Stimulated activated CD4-positive, alpha-beta T cell treated with anti-CD3 and anti-CD28 coated beads, Interleukin-12 subunit alpha, Interleukin-12 subunit beta, amount 100 ng/mL, for 24 hours (primary cell): ENCODE measurements at regions not wholly inside any gene's neighbourhood (a gene's known extent, or its start where the extent isn't known, plus 50 kb on each side); places are given as distances from the start of the nearest gene placed in this dataset.
"Not testable (repeated sequence)": the region's sequence is repeated elsewhere in the genome, so short reads cannot be mapped to it uniquely, and the experiment has no call there.

Source experiments
- DNase-seq, 2 experiments: peaks; one replicate each; pipeline ENCODE4 v3.0.0-alpha.2; 2020; ENCODE audit warnings: low read depth in 2 of 2

GRCh38 chr18:27579364-27579763, 394.3 kb upstream of the CHST9 start:
- no peak for DNase-seq

GRCh38 chr18:27577752-27578151, 392.6 kb upstream of the CHST9 start:
- no peak for DNase-seq

- DNase-seq = no peak
These were observed 392.2 kb upstream of the CHST9 start for GRCh38 chr18:27577265-27577664.

- no peak for DNase-seq
These were observed 382.3 kb upstream of the CHST9 start for GRCh38 chr18:27567434-27567833.

- no peak for DNase-seq
These were observed 379.0 kb upstream of the CHST9 start for GRCh38 chr18:27564066-27564465.

- no peak for DNase-seq
These were observed 373.5 kb upstream of the CHST9 start for GRCh38 chr18:27558388-27559155.

- no peak for DNase-seq
These were observed 371.6 kb upstream of the CHST9 start for GRCh38 chr18:27556741-27557140.

GRCh38 chr18:27549335-27550039, 364.4 kb upstream of the CHST9 start:
- DNase-seq = no peak

GRCh38 chr18:27546991-27547390, 361.9 kb upstream of the CHST9 start:
- DNase-seq = no peak

GRCh38 chr18:27544206-27544605, 359.1 kb upstream of the CHST9 start:
- DNase-seq = no peak

- no peak for DNase-seq
These were observed 356.2 kb upstream of the CHST9 start for GRCh38 chr18:27541293-27541692.

- DNase-seq = no peak
These were observed 355.0 kb upstream of the CHST9 start for GRCh38 chr18:27540111-27540510.

- DNase-seq = no peak
These were observed 343.9 kb upstream of the CHST9 start for GRCh38 chr18:27528925-27529521.

- DNase-seq = no peak
These were observed 342.7 kb upstream of the CHST9 start for GRCh38 chr18:27527856-27528255.

GRCh38 chr18:27520401-27520800, 335.3 kb upstream of the CHST9 start:
- no peak for DNase-seq

GRCh38 chr18:27510036-27510633, 325.0 kb upstream of the CHST9 start:
- not testable (repeated sequence) for DNase-seq

GRCh38 chr18:27501671-27502070, 316.6 kb upstream of the CHST9 start:
- DNase-seq = no peak

- no peak for DNase-seq
These were observed 315.4 kb upstream of the CHST9 start for GRCh38 chr18:27500531-27500930.

GRCh38 chr18:27497246-27497645, 312.1 kb upstream of the CHST9 start:
- no peak for DNase-seq

GRCh38 chr18:27493182-27493581, 308.1 kb upstream of the CHST9 start:
- DNase-seq = no peak

GRCh38 chr18:27491772-27492171, 306.7 kb upstream of the CHST9 start:
- DNase-seq = no peak

- DNase-seq = no peak
These were observed 298.2 kb upstream of the CHST9 start for GRCh38 chr18:27483276-27483675.

- no peak for DNase-seq
These were observed 293.4 kb upstream of the CHST9 start for GRCh38 chr18:27478459-27478858.
